GM21423 (cell line): ENCODE measurements at regions not wholly inside any gene's neighbourhood (a gene's known extent, or its start where the extent isn't known, plus 50 kb on each side); places are given as distances from the start of the nearest gene placed in this dataset.
A peak's percentile ranks its signal among the peaks of the same experiment; 100 is the strongest.
"Not testable (repeated sequence)": the region's sequence is repeated elsewhere in the genome, so short reads cannot be mapped to it uniquely, and the experiment has no call there.

ENCODE experiments used
- ATAC-seq: cut with Tn5 transposase; IDR thresholded peaks from one replicate; pipeline ENCODE4 v1.9.1; 2021; ENCODE audit warnings: mild to moderate bottlenecking, moderate library complexity; ENCODE audit not compliant: unreplicated experiment

- no peak for ATAC-seq
These were observed 76.4 kb downstream of the MAGED4 start for GRCh38 chrX:52261125-52261462.

- ATAC-seq: peak; percentile 97
These were observed 76.9 kb downstream of the MAGED4 start for GRCh38 chrX:52261463-52262194.

GRCh38 chrX:52262195-52262546, 77.5 kb downstream of the MAGED4 start:
- ATAC-seq: peak; percentile 13

GRCh38 chrX:52263417-52263816, 78.7 kb downstream of the MAGED4 start:
- no peak for ATAC-seq

DNA sequence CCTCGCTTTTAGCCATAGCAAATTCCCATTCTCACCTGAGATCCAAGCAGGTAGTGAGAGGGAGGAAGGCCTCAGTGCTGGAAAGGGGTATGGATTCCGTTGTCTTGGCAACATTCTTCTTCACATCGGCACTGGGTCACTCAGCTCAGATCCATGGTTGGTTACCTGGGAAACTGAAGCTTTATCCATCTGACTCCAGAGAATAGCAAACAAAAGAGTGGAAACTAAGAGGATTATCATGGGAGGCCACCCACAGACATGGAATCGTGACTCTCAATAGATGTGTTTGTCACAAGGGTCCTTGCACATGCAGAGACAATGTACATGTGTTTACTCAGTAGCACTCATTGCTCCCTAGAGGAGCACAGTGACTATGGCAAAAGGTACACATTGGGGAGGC, 81.0 kb downstream of the MAGED4 start:
- ATAC-seq: no peak

DNA sequence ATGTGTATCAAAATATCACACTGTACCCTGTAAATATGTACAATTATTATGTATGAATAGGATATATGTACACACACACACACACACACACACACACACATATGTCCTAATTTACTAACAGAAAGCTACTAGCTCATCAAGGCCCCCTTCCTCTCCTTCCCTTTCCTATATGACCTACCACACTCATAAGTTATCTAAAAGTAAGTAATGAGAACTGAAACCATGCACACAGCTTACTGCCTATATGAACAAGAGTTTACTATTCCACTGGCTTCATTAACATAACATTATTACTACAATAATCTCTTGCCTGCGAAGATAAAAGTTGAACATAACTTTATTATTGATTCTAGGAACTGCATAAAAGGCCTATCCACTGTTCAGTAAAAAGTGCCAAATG, 83.8 kb downstream of the MAGED4 start:
- not testable (repeated sequence) for ATAC-seq

DNA sequence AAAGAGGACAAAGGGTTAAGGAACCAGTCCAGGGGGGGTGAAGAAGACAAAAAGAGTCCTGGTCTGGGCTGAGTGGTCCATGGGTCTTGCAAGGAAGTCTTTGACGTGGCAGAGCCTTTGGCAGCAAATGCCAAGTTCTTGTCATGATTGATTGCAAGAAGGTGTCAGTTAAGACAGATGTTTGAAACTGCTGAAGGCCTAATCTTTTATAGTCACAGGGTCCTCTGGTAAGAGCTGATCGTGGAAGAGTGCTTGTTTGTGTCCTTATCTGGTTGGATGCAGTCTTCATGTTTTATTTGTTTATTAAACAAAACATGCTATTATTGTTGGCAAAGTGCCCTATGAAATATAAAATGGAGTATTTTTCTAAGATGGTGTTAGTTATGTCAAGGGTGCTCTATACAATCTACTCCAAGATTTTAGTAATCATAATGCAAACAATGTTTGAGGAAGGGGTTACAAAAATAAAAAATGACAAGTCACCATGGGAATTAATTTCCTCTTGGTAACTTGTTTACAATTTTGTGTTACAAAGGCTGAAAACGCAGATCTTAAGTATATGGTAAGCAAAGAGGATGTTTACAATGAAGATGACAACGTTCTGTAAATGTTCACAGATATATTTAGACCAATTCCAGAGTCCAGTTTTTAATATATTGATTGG, 85.9 kb downstream of the MAGED4 start:
- ATAC-seq: no peak

GRCh38 chrX:52271206-52271605, 86.5 kb downstream of the MAGED4 start:
- ATAC-seq: no peak

DNA sequence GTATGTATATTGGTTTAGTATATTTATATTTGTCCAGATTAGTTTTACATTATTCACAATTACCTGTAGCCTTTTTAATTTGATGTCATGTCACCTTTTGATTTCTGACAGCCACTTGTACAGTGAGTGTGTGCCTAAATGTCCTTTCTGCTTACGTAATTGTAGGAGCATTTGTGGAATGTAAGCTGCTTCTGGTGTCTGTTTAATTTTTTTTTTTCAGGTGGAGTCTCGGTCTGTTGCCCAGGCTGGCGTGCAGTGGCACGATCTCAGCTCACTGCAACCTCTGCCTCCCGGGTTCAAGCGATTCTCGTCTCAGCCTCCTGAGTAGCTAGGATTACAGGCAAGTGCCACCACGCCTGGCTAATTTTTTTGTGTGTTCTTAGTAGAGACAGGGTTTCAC, 91.2 kb upstream of the XAGE2 start:
- ATAC-seq: no peak

DNA sequence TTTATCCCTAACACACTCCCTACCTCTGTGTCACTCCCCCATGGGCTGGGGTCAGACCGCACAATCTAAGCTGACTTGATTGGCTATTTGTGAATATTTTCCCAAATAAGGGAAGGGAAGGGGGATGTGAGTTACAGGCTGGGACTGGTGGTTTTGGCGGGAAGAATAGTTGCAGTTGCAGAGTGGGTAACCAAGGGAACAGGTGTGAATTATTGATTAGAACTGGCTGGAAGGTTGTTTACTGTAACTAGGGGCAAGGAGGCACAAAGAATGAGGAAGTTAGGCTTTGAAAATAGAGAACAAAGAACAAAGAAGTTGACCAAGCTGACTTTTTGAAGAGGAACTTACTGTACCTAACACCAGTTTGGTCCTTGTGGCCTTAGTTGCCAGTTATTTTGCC, 88.0 kb upstream of the XAGE2 start:
- ATAC-seq: no peak

DNA sequence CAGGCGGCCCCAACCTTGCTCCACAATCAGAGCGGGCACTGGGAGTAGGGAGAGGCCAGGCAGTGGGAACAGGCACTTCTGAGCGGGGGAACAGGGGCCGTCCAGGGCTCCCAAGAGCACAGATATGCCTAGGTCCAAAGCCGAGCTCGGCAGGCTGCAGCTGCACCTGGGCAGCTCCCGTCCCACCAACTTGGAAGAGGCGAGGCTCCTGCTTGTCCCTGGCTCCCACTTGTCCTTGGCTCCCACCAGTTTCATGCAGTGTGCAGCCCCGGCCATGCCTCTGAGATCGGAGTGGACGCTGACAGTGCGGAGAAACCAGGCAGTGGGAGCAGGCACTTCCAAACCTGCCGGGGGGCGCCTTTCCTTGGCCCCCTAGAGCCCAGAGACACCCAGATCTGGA, 84.0 kb upstream of the XAGE2 start:
- ATAC-seq: no peak

GRCh38 chrX:52298968-52299367, 69.9 kb upstream of the XAGE2 start:
- not testable (repeated sequence) for ATAC-seq

- ATAC-seq: not testable (repeated sequence)
These were observed 60.3 kb upstream of the XAGE2 start for GRCh38 chrX:52308532-52308931.
